HEK293 (cell line): ENCODE measurements at regions not wholly inside any gene's neighbourhood (a gene's known extent, or its start where the extent isn't known, plus 50 kb on each side); places are given as distances from the start of the nearest gene placed in this dataset.

Experiments
- KLF1 ChIP-seq: fragments of 450-650 bp; formaldehyde crosslinking; IDR thresholded peaks from 2 replicates; pipeline ENCODE4 v1.5.1; 2016; ENCODE audit warnings: missing biosample characterization, missing genetic modification characterization
- REPIN1 ChIP-seq: fragments of 450-650 bp; formaldehyde crosslinking; IDR thresholded peaks from 2 replicates; pipeline ENCODE4 v1.5.1; 2017; ENCODE audit warnings: missing biosample characterization, missing genetic modification characterization, low read depth
- REST ChIP-seq: fragments of 450-650 bp; formaldehyde crosslinking; IDR thresholded peaks from 2 replicates; pipeline ENCODE4 v1.5.1; 2016; ENCODE audit warnings: missing biosample characterization, missing genetic modification characterization
- ZBTB7A ChIP-seq: fragments of 450-650 bp; formaldehyde crosslinking; IDR thresholded peaks from 2 replicates; pipeline ENCODE4 v1.5.1; 2016; ENCODE audit warnings: low read depth, missing biosample characterization, missing genetic modification characterization
- ZNF10 ChIP-seq: fragments of 450-650 bp; formaldehyde crosslinking; IDR thresholded peaks from 2 replicates; pipeline ENCODE4 v1.5.1; 2017; ENCODE audit warnings: missing biosample characterization, missing genetic modification characterization
- ZNF133 ChIP-seq: fragments of 450-650 bp; formaldehyde crosslinking; IDR thresholded peaks from 2 replicates; pipeline ENCODE4 v1.5.1; 2016; ENCODE audit warnings: missing biosample characterization, missing genetic modification characterization
- ZNF16 ChIP-seq: fragments of 450-650 bp; formaldehyde crosslinking; IDR thresholded peaks from 2 replicates; pipeline ENCODE4 v1.5.1; 2016; ENCODE audit warnings: low read depth, missing biosample characterization, missing genetic modification characterization
- ZNF18 ChIP-seq: fragments of 450-650 bp; formaldehyde crosslinking; IDR thresholded peaks from 2 replicates; pipeline ENCODE4 v1.5.1; 2016; ENCODE audit warnings: missing biosample characterization, missing genetic modification characterization
- ZNF239 ChIP-seq: fragments of 450-650 bp; formaldehyde crosslinking; IDR thresholded peaks from 2 replicates; pipeline ENCODE4 v1.5.1; 2016; ENCODE audit warnings: missing biosample characterization, missing genetic modification characterization
- ZNF274 ChIP-seq, 2 experiments: fragments of 200-500 bp in 1 of 2; fragments of 450-650 bp in 1 of 2; sonication (Bioruptor generic) in 1 of 2; formaldehyde crosslinking in 1 of 2; IDR thresholded peaks; 2 replicates each; pipeline versions ENCODE4 v1.5.1 to v1.6.1; 2014 to 2016; ENCODE audit warnings: borderline replicate concordance in 1 of 2, inconsistent platforms in 1 of 2, low read length in 1 of 2, missing biosample characterization in 1 of 2, missing genetic modification characterization in 1 of 2
- ZNF280D ChIP-seq: fragments of 450-650 bp; formaldehyde crosslinking; IDR thresholded peaks from 2 replicates; pipeline ENCODE4 v1.5.1; 2016; ENCODE audit warnings: missing biosample characterization, missing genetic modification characterization
- TF ChIP-seq, protein P1 (sequence below): fragments of 450-650 bp; formaldehyde crosslinking; IDR thresholded peaks from 2 replicates; pipeline ENCODE4 v1.5.1; 2016; ENCODE audit warnings: missing biosample characterization, missing genetic modification characterization
- TF ChIP-seq, protein P2 (sequence below): fragments of 450-650 bp; formaldehyde crosslinking; IDR thresholded peaks from 2 replicates; pipeline ENCODE4 v1.5.1; 2016; ENCODE audit warnings: missing biosample characterization, missing genetic modification characterization
- TF ChIP-seq, protein P3 (sequence below): fragments of 450-650 bp; formaldehyde crosslinking; IDR thresholded peaks from 2 replicates; pipeline ENCODE4 v1.5.1; 2016; ENCODE audit warnings: missing biosample characterization, missing genetic modification characterization

DNA sequence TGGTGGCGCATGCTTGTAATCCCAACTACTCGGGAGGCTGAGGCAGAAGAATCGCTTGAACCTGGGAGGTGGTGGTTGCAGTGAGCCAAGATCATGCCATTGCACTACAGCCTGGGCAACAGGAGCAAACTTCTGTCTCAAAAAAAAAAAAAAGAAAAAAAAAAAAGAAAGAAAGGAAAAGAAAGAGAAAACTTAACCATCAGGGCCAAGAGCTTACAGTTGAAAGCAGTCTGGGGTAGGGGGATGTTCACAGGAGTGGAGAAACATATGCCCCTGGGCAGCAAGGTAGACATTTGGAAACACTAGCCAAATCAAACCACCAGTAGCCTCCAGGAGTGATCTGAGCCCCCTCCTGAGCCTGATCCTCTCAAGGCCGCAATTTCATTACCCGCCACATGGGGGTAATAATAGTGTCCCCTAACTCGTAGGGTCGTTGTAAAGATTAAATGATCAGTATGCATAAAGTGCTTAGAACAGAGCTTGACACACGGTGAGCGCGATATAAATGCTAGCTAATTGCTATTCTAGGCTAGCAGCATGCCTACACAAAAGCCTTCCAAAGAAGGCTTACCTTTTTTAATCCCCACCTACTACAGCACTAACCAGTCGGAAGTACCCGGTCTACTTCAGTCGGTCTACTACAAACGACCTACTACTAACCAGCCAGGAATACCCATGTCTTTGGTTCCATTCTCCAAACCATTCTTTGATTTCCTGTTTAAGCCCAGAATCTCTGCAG is 274.3 kb upstream of the NEBL start:
- TF ChIP-seq ZBTB7A = no peak
- no peak for TF ChIP-seq ZNF16 (tag by site-specific recombination)
- TF ChIP-seq, protein P1, sequence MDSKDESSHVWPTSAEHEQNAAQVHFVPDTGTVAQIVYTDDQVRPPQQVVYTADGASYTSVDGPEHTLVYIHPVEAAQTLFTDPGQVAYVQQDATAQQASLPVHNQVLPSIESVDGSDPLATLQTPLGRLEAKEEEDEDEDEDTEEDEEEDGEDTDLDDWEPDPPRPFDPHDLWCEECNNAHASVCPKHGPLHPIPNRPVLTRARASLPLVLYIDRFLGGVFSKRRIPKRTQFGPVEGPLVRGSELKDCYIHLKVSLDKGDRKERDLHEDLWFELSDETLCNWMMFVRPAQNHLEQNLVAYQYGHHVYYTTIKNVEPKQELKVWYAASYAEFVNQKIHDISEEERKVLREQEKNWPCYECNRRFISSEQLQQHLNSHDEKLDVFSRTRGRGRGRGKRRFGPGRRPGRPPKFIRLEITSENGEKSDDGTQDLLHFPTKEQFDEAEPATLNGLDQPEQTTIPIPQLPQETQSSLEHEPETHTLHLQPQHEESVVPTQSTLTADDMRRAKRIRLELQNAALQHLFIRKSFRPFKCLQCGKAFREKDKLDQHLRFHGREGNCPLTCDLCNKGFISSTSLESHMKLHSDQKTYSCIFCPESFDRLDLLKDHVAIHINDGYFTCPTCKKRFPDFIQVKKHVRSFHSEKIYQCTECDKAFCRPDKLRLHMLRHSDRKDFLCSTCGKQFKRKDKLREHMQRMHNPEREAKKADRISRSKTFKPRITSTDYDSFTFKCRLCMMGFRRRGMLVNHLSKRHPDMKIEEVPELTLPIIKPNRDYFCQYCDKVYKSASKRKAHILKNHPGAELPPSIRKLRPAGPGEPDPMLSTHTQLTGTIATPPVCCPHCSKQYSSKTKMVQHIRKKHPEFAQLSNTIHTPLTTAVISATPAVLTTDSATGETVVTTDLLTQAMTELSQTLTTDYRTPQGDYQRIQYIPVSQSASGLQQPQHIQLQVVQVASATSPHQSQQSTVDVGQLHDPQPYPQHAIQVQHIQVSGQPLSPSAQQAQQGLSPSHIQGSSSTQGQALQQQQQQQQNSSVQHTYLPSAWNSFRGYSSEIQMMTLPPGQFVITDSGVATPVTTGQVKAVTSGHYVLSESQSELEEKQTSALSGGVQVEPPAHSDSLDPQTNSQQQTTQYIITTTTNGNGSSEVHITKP (tag by site-specific recombination) = no peak
- TF ChIP-seq ZNF10 (tag by site-specific recombination) = no peak
- TF ChIP-seq, protein P2, sequence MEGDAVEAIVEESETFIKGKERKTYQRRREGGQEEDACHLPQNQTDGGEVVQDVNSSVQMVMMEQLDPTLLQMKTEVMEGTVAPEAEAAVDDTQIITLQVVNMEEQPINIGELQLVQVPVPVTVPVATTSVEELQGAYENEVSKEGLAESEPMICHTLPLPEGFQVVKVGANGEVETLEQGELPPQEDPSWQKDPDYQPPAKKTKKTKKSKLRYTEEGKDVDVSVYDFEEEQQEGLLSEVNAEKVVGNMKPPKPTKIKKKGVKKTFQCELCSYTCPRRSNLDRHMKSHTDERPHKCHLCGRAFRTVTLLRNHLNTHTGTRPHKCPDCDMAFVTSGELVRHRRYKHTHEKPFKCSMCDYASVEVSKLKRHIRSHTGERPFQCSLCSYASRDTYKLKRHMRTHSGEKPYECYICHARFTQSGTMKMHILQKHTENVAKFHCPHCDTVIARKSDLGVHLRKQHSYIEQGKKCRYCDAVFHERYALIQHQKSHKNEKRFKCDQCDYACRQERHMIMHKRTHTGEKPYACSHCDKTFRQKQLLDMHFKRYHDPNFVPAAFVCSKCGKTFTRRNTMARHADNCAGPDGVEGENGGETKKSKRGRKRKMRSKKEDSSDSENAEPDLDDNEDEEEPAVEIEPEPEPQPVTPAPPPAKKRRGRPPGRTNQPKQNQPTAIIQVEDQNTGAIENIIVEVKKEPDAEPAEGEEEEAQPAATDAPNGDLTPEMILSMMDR (tag by site-specific recombination) = no peak
- no peak for TF ChIP-seq ZNF18 (tag by site-specific recombination)
- TF ChIP-seq REPIN1 (tag by site-specific recombination) = no peak
- TF ChIP-seq REST (tag by site-specific recombination) = no peak
- TF ChIP-seq ZNF274 (IDR thresholded peaks at IDR 0.05; ENCODE audit: low read length) = no peak
- no peak for TF ChIP-seq ZNF274 (tag by site-specific recombination; IDR thresholded peaks at IDR 0.05; ENCODE audit: borderline replicate concordance)
- TF ChIP-seq ZNF239 (tag by site-specific recombination) = no peak
- no peak for TF ChIP-seq ZNF280D (tag by site-specific recombination)
- TF ChIP-seq, protein P3, sequence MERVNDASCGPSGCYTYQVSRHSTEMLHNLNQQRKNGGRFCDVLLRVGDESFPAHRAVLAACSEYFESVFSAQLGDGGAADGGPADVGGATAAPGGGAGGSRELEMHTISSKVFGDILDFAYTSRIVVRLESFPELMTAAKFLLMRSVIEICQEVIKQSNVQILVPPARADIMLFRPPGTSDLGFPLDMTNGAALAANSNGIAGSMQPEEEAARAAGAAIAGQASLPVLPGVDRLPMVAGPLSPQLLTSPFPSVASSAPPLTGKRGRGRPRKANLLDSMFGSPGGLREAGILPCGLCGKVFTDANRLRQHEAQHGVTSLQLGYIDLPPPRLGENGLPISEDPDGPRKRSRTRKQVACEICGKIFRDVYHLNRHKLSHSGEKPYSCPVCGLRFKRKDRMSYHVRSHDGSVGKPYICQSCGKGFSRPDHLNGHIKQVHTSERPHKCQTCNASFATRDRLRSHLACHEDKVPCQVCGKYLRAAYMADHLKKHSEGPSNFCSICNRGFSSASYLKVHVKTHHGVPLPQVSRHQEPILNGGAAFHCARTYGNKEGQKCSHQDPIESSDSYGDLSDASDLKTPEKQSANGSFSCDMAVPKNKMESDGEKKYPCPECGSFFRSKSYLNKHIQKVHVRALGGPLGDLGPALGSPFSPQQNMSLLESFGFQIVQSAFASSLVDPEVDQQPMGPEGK (tag by site-specific recombination) = no peak
- no peak for TF ChIP-seq KLF1 (tag by site-specific recombination)
- no peak for TF ChIP-seq ZNF133
